ENCODE measurements at regions not wholly inside any gene's neighbourhood (a gene's known extent, or its start where the extent isn't known, plus 50 kb on each side); places are given as distances from the start of the nearest gene placed in this dataset.

GRCh38 chr12:130093380-130093779 is 68.9 kb upstream of the FZD10 start:
- TF ChIP-seq CTCF (IDR thresholded peaks at IDR 0.05) = no peak
- TF ChIP-seq POLR2A (IDR thresholded peaks at IDR 0.05) = no peak
- TF ChIP-seq POLR2AphosphoS5 (IDR thresholded peaks at IDR 0.05) = no peak
